ENCODE measurements at regions not wholly inside any gene's neighbourhood (a gene's known extent, or its start where the extent isn't known, plus 50 kb on each side); places are given as distances from the start of the nearest gene placed in this dataset.

- TF ChIP-seq CTCF (IDR thresholded peaks at IDR 0.05) (no peak), POLR2AphosphoS5 (IDR thresholded peaks at IDR 0.05) (no peak), EP300 (IDR thresholded peaks at IDR 0.05) (no peak)
Observed at GRCh38 chr12:118635276-118635675, 258.9 kb downstream of the SUDS3 start.
